Testis (tissue), 2 donors: ENCODE measurements at regions not wholly inside any gene's neighbourhood (a gene's known extent, or its start where the extent isn't known, plus 50 kb on each side); places are given as distances from the start of the nearest gene placed in this dataset.

Experiments used
- CTCF ChIP-seq, 3 experiments: fragments of 450-650 bp in 2 of 3; fragments of 200-600 bp in 1 of 3; sonication (generic) in 1 of 3; IDR thresholded peaks; one replicate each; pipeline ENCODE4 v1.5.1; 2016 to 2019; ENCODE audit warnings: antibody characterized with exemption in 3 of 3, mild to moderate bottlenecking in 2 of 3, moderate library complexity in 1 of 3
- POLR2A ChIP-seq: fragments of 450-650 bp; IDR thresholded peaks from one replicate; pipeline ENCODE4 v1.6.1; 2017; ENCODE audit warnings: antibody characterized with exemption, mild to moderate bottlenecking, moderate library complexity

- TF ChIP-seq CTCF (IDR thresholded peaks at IDR 0.05) = no peak
- no peak for TF ChIP-seq POLR2A
Observed at GRCh38 chr10:125283836-125284614, 123.7 kb upstream of the CTBP2 start.
